Neural cell (in vitro differentiated cells): ENCODE measurements at regions not wholly inside any gene's neighbourhood (a gene's known extent, or its start where the extent isn't known, plus 50 kb on each side); places are given as distances from the start of the nearest gene placed in this dataset.

ENCODE experiments used
- H2AFZ ChIP-seq: fragments of 200-600, 300-800 bp; sonication (generic), shearing (Covaris generic); 2 replicates; pipeline ENCODE4 v1.6.0; 2014; ENCODE audit warnings: low read depth, mild to moderate bottlenecking, antibody characterized with exemption, low read length, moderate library complexity
- H3F3A ChIP-seq: fragments of 200-600 bp; shearing (Covaris generic); 2 replicates; pipeline ENCODE4 v1.6.1; 2016; ENCODE audit warnings: mild to moderate bottlenecking, moderate library complexity, mixed read lengths, antibody characterized with exemption, low read length; ENCODE audit not compliant: insufficient read depth, poor library complexity, severe bottlenecking
- H3K27ac ChIP-seq: fragments of 200-600, 300-800 bp; sonication (generic), shearing (Covaris generic); 2 replicates; pipeline ENCODE4 v1.5.1; 2014; ENCODE audit warnings: mild to moderate bottlenecking, low read length, moderate library complexity
- H3K27me3 ChIP-seq: fragments of 300-800, 200-600 bp; sonication (generic), shearing (Covaris generic); 2 replicates; pipeline ENCODE4 v1.6.0; 2014; ENCODE audit warnings: mild to moderate bottlenecking, low read depth, low read length, moderate library complexity; ENCODE audit not compliant: insufficient read depth
- H3K36me3 ChIP-seq: fragments of 300-800, 200-600 bp; sonication (generic), shearing (Covaris generic); 2 replicates; pipeline ENCODE4 v1.5.1; 2014; ENCODE audit warnings: mild to moderate bottlenecking, antibody characterized with exemption, low read length, moderate library complexity; ENCODE audit not compliant: insufficient read depth
- H3K4me2 ChIP-seq: fragments of 300-800, 200-600 bp; sonication (generic), shearing (Covaris generic); 2 replicates; pipeline ENCODE4 v1.6.0; 2014; ENCODE audit warnings: mild to moderate bottlenecking, low read length
- H3K4me3 ChIP-seq: fragments of 300-800, 200-600 bp; sonication (generic), shearing (Covaris generic); 2 replicates; pipeline ENCODE4 v1.5.1; 2014; ENCODE audit warnings: mild to moderate bottlenecking, low read length, moderate library complexity
- H3K79me2 ChIP-seq: fragments of 200-600 bp; shearing (Covaris generic); replicated peaks from 2 replicates; pipeline ENCODE4 v1.6.0; 2014; ENCODE audit warnings: mild to moderate bottlenecking, low read length, moderate library complexity; ENCODE audit not compliant: insufficient read depth
- H3K9ac ChIP-seq: fragments of 300-800, 200-600 bp; sonication (generic), shearing (Covaris generic); 2 replicates; pipeline ENCODE4 v1.6.1; 2016; ENCODE audit warnings: mild to moderate bottlenecking, low read length, mixed read lengths
- H3K9me2 ChIP-seq: fragments of 200-600 bp; shearing (Covaris generic); 2 replicates; pipeline ENCODE4 v1.6.1; 2016; ENCODE audit warnings: mild to moderate bottlenecking, low read length, mixed read lengths; ENCODE audit not compliant: insufficient read depth
- H3K9me3 ChIP-seq: fragments of 200-600, 300-800 bp; sonication (generic), shearing (Covaris generic); 2 replicates; pipeline ENCODE4 v1.6.1; 2016; ENCODE audit warnings: mild to moderate bottlenecking, mixed run types, low read length, moderate library complexity, mixed read lengths
- H4K20me1 ChIP-seq: fragments of 200-600 bp; shearing (Covaris generic); 2 replicates; pipeline ENCODE4 v1.6.1; 2016; ENCODE audit warnings: mild to moderate bottlenecking, mixed run types; ENCODE audit not compliant: insufficient read depth
- CTCF ChIP-seq: fragments of 450-650 bp; IDR thresholded peaks from 2 replicates; pipeline ENCODE4 v1.5.1; 2014; ENCODE audit warnings: antibody characterized with exemption, mild to moderate bottlenecking, moderate library complexity; ENCODE audit not compliant: poor library complexity, severe bottlenecking
- EP300 ChIP-seq: fragments of 450-650 bp; conservative IDR thresholded peaks from 2 replicates; pipeline ENCODE4 v1.6.1; 2014; ENCODE audit warnings: antibody characterized with exemption, mild to moderate bottlenecking, moderate library complexity; ENCODE audit not compliant: poor library complexity, severe bottlenecking
- EZH2 ChIP-seq: fragments of 200-600, 300-800 bp; shearing (Covaris generic), sonication (generic); IDR thresholded peaks from 2 replicates; pipeline ENCODE4 v1.6.1; 2014; ENCODE audit warnings: antibody characterized with exemption, low read length, borderline replicate concordance, mild to moderate bottlenecking; ENCODE audit not compliant: insufficient read depth, poor library complexity, severe bottlenecking
- MXI1 ChIP-seq: fragments of 450-650 bp; conservative IDR thresholded peaks from 2 replicates; pipeline ENCODE4 v1.6.1; 2014; ENCODE audit warnings: antibody characterized with exemption, mild to moderate bottlenecking; ENCODE audit not compliant: poor library complexity, severe bottlenecking
- POLR2AphosphoS5 ChIP-seq: IDR thresholded peaks from 2 replicates; pipeline ENCODE4 v1.6.1; 2012
- RAD21 ChIP-seq: fragments of 450-650 bp; conservative IDR thresholded peaks from 2 replicates; pipeline ENCODE4 v1.6.1; 2014; ENCODE audit warnings: antibody characterized with exemption, mild to moderate bottlenecking, moderate library complexity
- REST ChIP-seq: IDR thresholded peaks from 2 replicates; pipeline ENCODE4 v1.6.1; 2012; ENCODE audit warnings: borderline replicate concordance
- SMC3 ChIP-seq: fragments of 450-650 bp; conservative IDR thresholded peaks from 2 replicates; pipeline ENCODE4 v1.6.1; 2014; ENCODE audit warnings: antibody characterized with exemption, mild to moderate bottlenecking, moderate library complexity; ENCODE audit not compliant: poor library complexity
- TAF1 ChIP-seq: IDR thresholded peaks from 2 replicates; pipeline ENCODE4 v1.6.1; 2012; ENCODE audit warnings: low read depth

DNA sequence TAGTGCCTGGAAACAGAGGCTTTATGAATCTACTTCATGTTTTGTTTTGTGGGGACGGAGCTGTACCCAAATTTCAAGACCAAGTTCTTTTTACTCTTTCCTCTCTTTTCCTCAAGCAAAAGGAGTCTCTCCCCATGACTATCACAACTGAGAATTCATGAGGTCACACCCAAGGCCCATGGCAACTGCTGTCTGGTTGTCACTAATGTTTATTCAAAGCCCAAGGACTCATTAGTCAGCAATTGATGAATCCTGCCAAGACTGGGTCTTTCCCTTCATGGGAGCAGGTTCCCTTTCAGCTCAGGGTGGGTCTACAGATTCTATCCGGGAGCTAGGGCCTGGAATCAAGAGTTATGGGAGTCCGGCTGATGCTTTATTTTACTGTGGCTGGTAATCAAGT is 441.5 kb upstream of the PCDH20 start:
- no peaks in the 10 kb centered on the region for H3K36me3 ChIP-seq
- TF ChIP-seq RAD21 (no peak), POLR2AphosphoS5 (no peak), REST (no peak), MXI1 (no peak), EZH2 (no peak), EP300 (no peak), SMC3 (no peak), TAF1 (no peak), CTCF (no peak)
- H3K9me2 ChIP-seq: no peaks in the 10 kb centered on the region
- H4K20me1 ChIP-seq: no peaks in the 10 kb centered on the region
- H3F3A ChIP-seq: no peaks in the 10 kb centered on the region
- no peaks in the 10 kb centered on the region for H3K27me3 ChIP-seq
- H3K79me2 ChIP-seq: no peaks in the 10 kb centered on the region
- H3K9me3 ChIP-seq: no peaks in the 10 kb centered on the region
- H3K4me2 ChIP-seq: no peak overlapping the region
- no peak overlapping the region for H2AFZ ChIP-seq
- H3K9ac ChIP-seq: no peak overlapping the region
- no peak overlapping the region for H3K27ac ChIP-seq
- no peak overlapping the region for H3K4me3 ChIP-seq

GRCh38 chr13:61852116-61852619 is 436.5 kb upstream of the PCDH20 start:
- H3K9ac ChIP-seq: no peak overlapping the region
- no peaks in the 10 kb centered on the region for H3K79me2 ChIP-seq
- H3F3A ChIP-seq: no peaks in the 10 kb centered on the region
- no peak overlapping the region for H2AFZ ChIP-seq
- no peak overlapping the region for H3K4me3 ChIP-seq
- no peaks in the 10 kb centered on the region for H3K9me2 ChIP-seq
- no peaks in the 10 kb centered on the region for H3K27me3 ChIP-seq
- TF ChIP-seq SMC3 (no peak), POLR2AphosphoS5 (peak; percentile 31), CTCF (no peak), RAD21 (no peak), REST (no peak), MXI1 (no peak), TAF1 (no peak), EZH2 (no peak), EP300 (peak; percentile 71)
- no peaks in the 10 kb centered on the region for H3K36me3 ChIP-seq
- H4K20me1 ChIP-seq: no peaks in the 10 kb centered on the region
- H3K9me3 ChIP-seq: no peaks in the 10 kb centered on the region
- no peak overlapping the region for H3K4me2 ChIP-seq
- H3K27ac ChIP-seq: peak overlapping the region; percentile 2
